A673 (cell line): ENCODE measurements at regions not wholly inside any gene's neighbourhood (a gene's known extent, or its start where the extent isn't known, plus 50 kb on each side); places are given as distances from the start of the nearest gene placed in this dataset.

ENCODE experiments used
- EZH2 ChIP-seq: fragments of 200-600 bp; sonication (generic); IDR thresholded peaks from 2 replicates; pipeline ENCODE4 v1.6.1; 2017; ENCODE audit warnings: borderline replicate concordance, low read depth, mild to moderate bottlenecking, mixed read lengths, antibody characterized with exemption, low read length; ENCODE audit not compliant: poor library complexity, severe bottlenecking
- TF ChIP-seq, protein P1 (sequence below): fragments of 300-800, 200-600 bp; sonication (generic); conservative IDR thresholded peaks from 2 replicates; pipeline ENCODE4 v1.5.1; 2017; ENCODE audit warnings: low read depth, mild to moderate bottlenecking, antibody characterized with exemption, low read length, moderate library complexity, mixed read lengths

- TF ChIP-seq, protein P1, sequence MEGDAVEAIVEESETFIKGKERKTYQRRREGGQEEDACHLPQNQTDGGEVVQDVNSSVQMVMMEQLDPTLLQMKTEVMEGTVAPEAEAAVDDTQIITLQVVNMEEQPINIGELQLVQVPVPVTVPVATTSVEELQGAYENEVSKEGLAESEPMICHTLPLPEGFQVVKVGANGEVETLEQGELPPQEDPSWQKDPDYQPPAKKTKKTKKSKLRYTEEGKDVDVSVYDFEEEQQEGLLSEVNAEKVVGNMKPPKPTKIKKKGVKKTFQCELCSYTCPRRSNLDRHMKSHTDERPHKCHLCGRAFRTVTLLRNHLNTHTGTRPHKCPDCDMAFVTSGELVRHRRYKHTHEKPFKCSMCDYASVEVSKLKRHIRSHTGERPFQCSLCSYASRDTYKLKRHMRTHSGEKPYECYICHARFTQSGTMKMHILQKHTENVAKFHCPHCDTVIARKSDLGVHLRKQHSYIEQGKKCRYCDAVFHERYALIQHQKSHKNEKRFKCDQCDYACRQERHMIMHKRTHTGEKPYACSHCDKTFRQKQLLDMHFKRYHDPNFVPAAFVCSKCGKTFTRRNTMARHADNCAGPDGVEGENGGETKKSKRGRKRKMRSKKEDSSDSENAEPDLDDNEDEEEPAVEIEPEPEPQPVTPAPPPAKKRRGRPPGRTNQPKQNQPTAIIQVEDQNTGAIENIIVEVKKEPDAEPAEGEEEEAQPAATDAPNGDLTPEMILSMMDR, result no peak
- no peak for TF ChIP-seq EZH2
Measured at GRCh38 chr2:15761056-15761455, 169.4 kb downstream of the DDX1 start.
